AG20443 (cell line): ENCODE measurements at regions not wholly inside any gene's neighbourhood (a gene's known extent, or its start where the extent isn't known, plus 50 kb on each side); places are given as distances from the start of the nearest gene placed in this dataset.

Source experiments
- DNase-seq: peaks from one replicate; pipeline ENCODE4 v3.0.0; 2012; ENCODE audit warnings: low spot score, mixed read lengths

GRCh38 chr6:18962361-18962905 lies 575.3 kb downstream of the RNF144B start:
- DNase-seq = no peak

- no peak for DNase-seq
Observed at GRCh38 chr6:18963439-18963838, 576.3 kb downstream of the RNF144B start.

GRCh38 chr6:18973251-18973650 lies 586.1 kb downstream of the RNF144B start:
- no peak for DNase-seq

- DNase-seq = no peak
Observed at GRCh38 chr6:18976091-18976490, 588.9 kb downstream of the RNF144B start.

- no peak for DNase-seq
Observed at GRCh38 chr6:18976966-18977365, 589.8 kb downstream of the RNF144B start.

- DNase-seq = peak; percentile 22
Observed at GRCh38 chr6:18978337-18979128, 591.4 kb downstream of the RNF144B start.

GRCh38 chr6:18985061-18985460 lies 597.9 kb downstream of the RNF144B start:
- no peak for DNase-seq

- no peak for DNase-seq
Observed at GRCh38 chr6:18985996-18986395, 598.8 kb downstream of the RNF144B start.

GRCh38 chr6:18988636-18989035 lies 601.5 kb downstream of the RNF144B start:
- DNase-seq = no peak

- peak; percentile 59 for DNase-seq
Observed at GRCh38 chr6:18990059-18990978, 603.2 kb downstream of the RNF144B start.

GRCh38 chr6:18997375-18997826 lies 610.3 kb downstream of the RNF144B start:
- peak; percentile 66 for DNase-seq

- DNase-seq = no peak
Observed at GRCh38 chr6:19002976-19003560, 615.9 kb downstream of the RNF144B start.

- DNase-seq = no peak
Observed at GRCh38 chr6:19004176-19004575, 617.0 kb downstream of the RNF144B start.

- no peak for DNase-seq
Observed at GRCh38 chr6:19009769-19010168, 622.6 kb downstream of the RNF144B start.

GRCh38 chr6:19013026-19013705 lies 626.0 kb downstream of the RNF144B start:
- no peak for DNase-seq

GRCh38 chr6:19024737-19025136 lies 637.6 kb downstream of the RNF144B start:
- DNase-seq = peak; percentile 32

GRCh38 chr6:19028201-19028600 lies 641.1 kb downstream of the RNF144B start:
- no peak for DNase-seq

GRCh38 chr6:19032591-19033295 lies 645.6 kb downstream of the RNF144B start:
- DNase-seq = no peak

- no peak for DNase-seq
Observed at GRCh38 chr6:19033683-19034082, 646.5 kb downstream of the RNF144B start.

- no peak for DNase-seq
Observed at GRCh38 chr6:19034986-19035385, 647.8 kb downstream of the RNF144B start.
